GM21528 (cell line): ENCODE measurements at regions not wholly inside any gene's neighbourhood (a gene's known extent, or its start where the extent isn't known, plus 50 kb on each side); places are given as distances from the start of the nearest gene placed in this dataset.

Source experiments
- ATAC-seq: cut with Tn5 transposase; IDR thresholded peaks from one replicate; pipeline ENCODE4 v1.9.1; 2021; ENCODE audit warnings: mild to moderate bottlenecking, moderate library complexity; ENCODE audit not compliant: unreplicated experiment, low FRiP score

DNA sequence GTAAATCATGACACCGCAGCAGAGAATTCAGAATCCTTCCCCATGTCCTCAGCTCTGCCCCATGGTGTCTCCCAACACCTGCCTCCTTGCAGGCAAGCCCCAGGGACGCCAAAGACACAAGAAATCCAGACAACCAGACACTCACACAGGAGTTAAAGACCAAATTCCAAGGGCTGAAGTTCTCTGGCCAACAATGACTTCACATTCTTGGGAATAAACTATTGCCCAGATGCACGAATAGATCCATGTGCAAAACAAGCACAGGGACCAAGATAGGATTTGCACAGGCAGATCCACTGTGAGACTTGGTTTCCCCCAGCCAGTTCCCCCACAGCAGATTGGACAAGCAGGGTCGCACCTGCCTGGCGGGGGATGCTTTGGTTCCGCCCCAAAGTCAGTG, 246.7 kb downstream of the SOD2 start:
- ATAC-seq, result no peak

DNA sequence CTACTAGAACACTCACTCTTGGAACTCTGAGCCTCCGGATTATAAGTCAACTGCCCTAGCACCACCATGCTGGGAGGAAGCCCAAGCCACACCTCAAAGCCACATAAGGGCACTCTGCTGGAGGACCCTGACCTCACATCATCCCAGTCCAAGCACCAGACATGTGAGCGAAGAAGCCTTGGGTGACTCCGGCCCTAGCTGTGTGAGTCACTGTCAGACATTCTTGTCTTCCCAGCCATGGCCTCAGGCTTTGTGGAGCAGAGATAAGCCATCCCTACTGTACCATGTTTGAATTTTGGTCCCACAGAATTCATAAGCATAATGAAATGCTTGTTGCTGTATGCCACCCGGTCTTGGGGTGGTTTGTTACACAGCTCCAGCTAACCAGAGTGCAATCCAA, 247.7 kb downstream of the SOD2 start:
- no peak for ATAC-seq

GRCh38 chr6:159444056-159444760, 248.8 kb downstream of the SOD2 start:
- ATAC-seq, result no peak

DNA sequence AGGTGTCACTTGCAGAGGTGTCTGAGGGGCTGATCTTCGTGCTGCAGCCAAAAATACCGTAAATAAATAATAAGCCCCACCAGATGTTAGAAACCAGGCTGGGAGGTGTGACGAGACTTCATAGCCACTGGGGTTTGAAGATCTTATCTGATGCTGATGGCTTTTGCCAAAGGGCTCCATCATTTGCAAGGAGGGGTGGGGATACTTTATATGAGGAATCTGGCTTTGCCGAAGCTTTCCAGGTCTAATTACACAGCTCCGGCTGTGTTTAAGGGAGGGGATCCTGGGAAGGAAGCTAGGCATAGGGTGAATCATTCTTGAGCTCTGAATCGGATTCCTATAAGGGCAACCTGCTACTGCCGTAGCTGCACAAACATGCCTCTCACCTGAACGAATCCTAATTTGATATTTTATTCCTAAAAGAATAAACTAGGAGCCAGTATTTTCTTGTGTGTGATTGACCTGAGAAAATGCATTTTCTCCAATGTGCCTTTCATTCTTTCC, 249.6 kb downstream of the SOD2 start:
- no peak for ATAC-seq

GRCh38 chr6:159441704-159441981, 251.4 kb downstream of the SOD2 start:
- no peak for ATAC-seq

- ATAC-seq, result no peak
Observed at GRCh38 chr6:159440911-159441703, 251.9 kb downstream of the SOD2 start.

- no peak for ATAC-seq
Observed at GRCh38 chr6:159440349-159440748, 252.7 kb downstream of the SOD2 start.

GRCh38 chr6:159439651-159440050, 253.4 kb downstream of the SOD2 start:
- ATAC-seq, result no peak

DNA sequence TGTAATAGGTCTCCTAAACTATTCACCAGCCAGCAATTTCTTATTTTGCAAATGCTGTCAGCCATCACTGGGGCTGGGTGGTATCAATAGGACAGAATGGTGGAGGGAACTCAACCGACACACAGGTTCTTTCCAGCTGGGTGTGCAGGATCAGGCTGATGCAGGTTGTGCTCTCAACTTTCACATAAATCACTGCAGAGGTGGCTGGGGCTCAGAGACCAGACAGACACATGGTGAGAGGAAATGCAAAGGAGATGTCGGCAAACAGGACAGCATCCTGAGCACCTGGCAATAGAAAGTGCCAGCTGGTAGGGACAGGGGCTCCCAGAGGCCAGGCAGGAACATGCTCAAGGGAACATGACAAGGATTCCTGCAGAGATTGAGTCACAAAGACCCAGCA, 254.9 kb downstream of the SOD2 start:
- no peak for ATAC-seq

DNA sequence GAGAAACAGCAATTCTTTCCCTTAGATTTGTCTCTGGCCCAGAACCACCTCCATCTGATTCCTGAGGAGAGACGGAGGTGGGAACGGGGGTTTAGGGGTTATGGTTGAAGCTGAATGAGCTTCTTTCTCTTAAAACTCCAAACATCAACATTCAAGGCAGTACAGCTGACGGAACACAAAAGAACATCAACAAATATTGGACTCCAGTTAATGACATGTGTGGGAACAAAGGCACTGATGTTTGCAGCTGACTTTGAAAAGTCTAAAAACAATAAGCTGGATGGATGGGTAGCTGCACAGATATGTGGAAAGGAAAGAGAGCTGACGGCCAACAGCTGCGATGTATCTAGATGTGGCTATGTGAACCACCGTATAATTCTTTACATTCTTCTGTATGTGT, 256.5 kb downstream of the SOD2 start:
- ATAC-seq, result no peak

DNA sequence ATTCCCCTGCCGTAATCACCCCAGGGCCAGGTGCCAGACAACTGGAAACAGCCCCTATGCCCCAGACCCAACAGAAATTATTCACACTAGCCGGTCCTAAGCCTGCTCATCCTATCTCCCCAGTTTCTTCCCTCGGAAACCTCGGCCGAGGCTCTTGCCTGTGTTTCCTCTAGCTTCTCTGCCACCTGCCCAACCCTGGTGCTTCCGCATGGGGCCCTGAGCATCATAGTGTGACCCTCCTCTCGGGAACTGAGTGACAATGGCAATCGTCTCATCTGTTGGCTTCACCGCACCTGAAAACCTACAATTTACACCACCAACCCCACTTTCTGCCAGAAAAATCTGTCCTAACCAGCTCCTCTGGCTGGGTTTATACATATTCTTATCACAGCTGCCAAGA, 257.3 kb downstream of the SOD2 start:
- ATAC-seq, result no peak

DNA sequence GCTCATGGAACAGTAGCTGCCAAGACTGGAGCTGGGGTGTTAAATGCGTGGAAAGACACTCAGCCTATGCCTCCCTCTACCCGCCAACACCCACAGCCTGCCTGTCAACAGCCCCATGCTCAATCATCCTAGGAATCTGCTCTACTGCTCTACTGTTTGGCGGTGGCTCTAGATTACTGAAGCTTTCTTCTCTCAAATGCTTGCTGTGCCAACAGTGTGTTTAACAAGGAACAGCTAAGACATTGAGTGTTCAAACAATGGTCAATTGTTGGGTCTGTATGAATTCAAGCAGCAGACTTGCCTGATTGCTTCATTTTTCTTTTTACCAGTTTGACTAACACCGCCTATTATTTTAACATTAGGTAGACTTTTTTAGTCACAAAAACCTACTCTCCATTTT, 258.6 kb downstream of the SOD2 start:
- no peak for ATAC-seq

DNA sequence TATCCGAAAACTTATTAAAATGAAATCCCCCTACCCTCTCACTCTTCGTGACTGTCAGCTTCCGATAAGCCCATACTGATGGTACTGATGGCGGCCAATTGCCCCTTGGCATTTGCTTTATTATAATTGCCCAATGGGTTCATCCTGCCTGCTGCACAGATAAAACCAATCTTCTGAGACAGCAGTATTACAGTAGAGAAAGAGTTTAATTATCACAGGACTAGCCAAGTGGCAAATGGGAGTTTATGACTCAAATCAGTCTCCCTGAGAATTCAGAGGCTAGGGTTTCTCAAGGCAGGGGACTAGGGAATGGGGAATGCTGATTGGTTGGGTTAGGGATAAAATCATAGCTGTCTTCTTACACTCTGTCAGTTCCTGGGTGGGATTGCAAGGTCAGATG, 259.5 kb downstream of the SOD2 start:
- ATAC-seq, result no peak

- ATAC-seq, result no peak
Observed at GRCh38 chr6:159431750-159432149, 261.3 kb downstream of the SOD2 start.

GRCh38 chr6:159430323-159430722, 261.1 kb downstream of the FNDC1 start:
- no peak for ATAC-seq

DNA sequence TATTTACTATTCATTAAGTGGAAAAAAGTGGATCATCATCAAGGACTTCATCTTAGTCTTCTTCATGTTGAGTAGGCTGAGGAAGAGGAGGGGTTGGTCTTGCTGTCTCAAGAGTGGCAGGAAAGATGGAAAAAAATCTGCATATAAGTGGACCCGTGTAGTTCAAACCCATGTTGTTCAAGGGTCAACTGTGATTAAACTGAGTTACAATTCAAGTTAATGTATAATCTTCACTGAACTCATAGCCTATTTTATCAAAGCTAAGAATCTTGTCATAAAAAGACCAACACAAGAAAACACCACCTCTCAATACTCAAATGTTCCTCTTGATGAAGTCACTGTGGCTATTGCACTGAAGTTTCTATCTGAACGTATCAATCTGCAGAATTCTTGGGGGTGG, 260.2 kb downstream of the FNDC1 start:
- no peak for ATAC-seq

GRCh38 chr6:159427771-159428170, 258.6 kb downstream of the FNDC1 start:
- no peak for ATAC-seq

DNA sequence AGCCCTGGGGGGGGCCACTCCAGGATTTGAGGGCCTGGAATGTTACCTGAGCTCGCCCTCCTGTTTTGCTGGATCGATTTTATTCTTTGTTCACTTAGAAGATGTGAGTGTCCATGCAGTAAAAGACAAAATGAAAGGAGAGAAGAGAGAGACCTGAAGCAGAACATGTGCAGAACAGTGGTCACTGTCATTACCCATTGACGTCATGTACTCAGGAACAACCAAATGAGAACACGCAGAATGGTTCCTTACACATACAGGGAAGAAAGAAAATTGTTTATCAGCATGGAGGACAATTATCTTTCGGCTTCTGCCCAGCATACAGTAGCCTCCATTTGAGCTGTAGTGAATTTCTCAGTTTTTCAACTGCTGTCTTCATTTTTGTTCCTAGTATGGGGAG, 258.1 kb downstream of the FNDC1 start:
- no peak for ATAC-seq

DNA sequence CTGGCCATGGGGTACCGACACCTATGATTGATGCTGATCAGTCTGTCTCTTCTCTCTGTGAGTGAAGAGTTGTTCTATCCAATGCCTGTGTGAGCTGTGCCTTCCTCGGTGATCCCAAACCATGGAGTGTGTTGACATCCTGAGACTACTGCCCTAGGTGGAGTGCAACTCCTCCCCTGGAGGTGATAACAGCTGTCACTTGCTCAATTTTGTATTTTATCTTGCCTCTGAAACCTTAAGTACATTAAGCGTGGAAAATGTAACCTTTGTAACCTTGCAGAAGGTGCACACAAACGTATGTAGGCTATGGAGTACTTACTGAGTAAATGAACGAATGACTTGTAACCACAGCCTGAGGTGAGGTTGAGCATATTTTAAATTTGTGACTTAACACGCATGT, 256.2 kb downstream of the FNDC1 start:
- ATAC-seq, result no peak

DNA sequence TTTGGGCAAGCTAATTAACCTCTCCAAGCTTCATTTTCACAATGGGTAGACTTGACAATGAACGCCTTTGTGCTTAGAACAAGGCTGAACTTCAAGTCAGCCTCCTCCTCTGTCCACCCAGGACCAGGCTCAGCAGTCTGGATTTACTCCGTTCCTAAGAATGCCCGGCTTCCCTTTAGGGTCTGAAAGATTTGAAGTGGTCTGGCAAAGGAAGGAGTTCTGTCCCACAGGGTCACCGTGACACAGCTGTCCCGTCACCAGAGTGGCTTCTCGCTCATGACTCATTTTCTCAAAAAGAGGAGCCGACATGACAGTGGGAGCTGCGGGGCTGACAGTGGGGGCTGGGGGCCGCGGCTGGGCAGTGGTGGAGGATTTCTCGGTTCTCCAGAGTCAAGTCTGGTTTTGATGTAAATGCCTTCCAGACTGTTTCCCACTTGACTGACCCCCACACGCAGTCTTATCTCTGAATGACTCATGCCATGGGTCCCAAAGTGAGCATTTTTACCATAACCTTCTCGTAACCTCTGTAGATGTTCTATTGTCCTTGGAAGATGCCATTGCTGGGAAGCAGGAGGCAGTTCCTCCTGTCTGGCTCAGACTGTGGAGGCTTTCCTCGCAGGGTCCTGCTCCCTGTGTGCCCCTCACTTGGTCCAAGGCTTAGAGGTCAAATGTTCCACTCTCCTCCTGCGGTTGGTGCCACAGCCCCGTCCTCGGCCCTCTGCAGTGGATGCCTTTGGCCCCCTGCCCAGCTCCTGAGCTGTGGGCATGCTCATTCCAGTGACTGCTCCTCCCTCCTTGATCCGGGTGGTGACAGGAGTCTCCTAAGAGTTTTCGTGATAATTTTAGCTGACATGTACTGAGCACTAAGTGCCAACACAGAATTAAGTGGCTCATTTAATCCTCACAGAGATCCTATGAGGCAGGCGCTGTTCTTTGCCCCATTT, 253.1 kb downstream of the FNDC1 start:
- ATAC-seq, result no peak

DNA sequence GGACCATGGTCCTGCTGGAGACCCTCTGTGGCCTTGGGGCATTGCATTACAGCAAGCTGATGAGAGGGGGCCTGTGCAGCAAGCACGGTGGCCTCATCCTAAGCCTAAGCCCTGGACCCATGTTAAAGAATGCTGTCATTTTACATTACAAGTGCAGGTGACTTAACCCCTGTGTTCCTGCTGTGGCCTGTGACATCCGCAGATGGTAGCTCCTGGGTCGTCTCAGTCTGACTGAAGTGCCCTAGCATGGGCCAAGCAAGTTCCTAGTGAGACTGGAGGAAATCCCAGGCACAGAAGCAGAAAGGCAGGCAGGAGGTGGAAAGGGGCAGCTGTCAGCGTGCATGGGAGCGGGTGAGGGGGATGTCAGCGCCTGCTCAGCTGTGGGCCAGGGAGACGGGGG, 252.4 kb downstream of the FNDC1 start:
- ATAC-seq, result no peak
